HG03442 (cell line): ENCODE measurements at regions not wholly inside any gene's neighbourhood (a gene's known extent, or its start where the extent isn't known, plus 50 kb on each side); places are given as distances from the start of the nearest gene placed in this dataset.
"Not testable (repeated sequence)": the region's sequence is repeated elsewhere in the genome, so short reads cannot be mapped to it uniquely, and the experiment has no call there.

Experiments used
- ATAC-seq: cut with Tn5 transposase; IDR thresholded peaks from one replicate; pipeline ENCODE4 v1.9.1; 2021; ENCODE audit warnings: mild to moderate bottlenecking, moderate library complexity; ENCODE audit not compliant: unreplicated experiment

DNA sequence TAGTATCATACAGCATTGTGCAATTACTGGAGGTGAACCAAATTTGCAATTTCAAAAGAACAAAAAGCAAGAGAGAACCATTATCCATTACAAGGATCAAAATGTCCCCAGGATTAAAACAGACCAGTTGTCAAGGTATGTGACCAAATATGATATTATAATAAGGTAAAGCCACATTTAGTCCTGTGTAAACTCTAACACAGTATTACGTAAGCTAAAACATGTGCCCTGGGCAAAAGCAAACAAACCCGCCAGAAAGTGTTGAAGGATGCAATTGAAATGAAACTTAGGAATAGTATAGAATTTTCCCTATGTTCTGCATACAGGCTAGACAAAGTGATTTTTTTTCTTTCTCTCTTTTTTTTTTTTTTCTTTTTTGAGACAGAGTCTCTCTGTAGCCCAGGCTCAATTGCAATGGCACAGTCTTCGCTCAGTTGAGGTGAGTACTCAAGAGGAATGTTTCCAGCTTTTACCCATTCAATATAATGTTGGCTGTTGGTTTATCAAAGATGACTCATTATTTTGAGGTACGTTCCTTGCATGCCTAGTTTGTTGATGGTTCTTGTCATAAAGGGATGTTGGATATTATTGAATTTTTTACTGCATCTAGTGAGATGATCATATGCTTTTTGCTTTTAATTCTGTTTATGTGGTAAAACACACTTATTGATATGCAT lies 137.1 kb upstream of the FOXG1 start:
- no peak for ATAC-seq

DNA sequence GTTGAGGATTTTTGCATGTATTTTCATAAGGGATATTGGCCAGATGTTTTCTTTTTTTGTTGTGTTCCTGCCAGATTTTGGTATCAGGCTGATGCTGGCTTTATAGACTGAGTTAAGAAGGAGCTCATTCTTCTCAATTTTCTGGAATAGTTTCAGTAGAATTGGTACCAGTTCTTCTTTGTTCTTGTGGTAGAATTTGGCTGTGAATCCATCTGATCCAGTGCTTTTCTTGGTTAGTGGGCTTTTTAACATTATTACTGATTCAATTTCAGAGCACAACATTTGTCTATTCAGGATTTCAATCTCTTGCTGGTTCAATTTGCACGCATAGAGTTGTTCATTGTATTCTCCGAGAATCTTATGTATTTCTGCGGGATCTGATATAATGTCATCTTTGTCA lies 136.5 kb upstream of the FOXG1 start:
- no peak for ATAC-seq

DNA sequence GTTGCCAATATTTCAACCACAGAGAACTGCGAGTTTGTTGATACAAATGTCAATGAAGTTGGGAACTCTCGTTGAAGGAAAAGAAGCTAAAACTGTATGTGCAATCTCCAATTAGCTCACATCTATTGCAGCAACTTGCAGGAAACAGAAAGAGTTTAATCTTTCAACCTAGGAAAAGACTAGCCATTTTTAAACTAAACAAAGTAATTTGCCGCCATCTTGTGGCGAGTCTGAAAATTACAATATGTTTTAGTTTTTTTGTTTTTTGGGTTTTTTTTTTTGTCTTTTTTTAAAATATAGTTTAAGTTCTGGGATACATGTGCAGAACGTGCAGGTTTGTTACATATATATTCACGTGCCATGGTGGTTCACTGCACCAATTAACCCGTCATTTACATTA lies 131.2 kb upstream of the FOXG1 start:
- ATAC-seq, result no peak

DNA sequence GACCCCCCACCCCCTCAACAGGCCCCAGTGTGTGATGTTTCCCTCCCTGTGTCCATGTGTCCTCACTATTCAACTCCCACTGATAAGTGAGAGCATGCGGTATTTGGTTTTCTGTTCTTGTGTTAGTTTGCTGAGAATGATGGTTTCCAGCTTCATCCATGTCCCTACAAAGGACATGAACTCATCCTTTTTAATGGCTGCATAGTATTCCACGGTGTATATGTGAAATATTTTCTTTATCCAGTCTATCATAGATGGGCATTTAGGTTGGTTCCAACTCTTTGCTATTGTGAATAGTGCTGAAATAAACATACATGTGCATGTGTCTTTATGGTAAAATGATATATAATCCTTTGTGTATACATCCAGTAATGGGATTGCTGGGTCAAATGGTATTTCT lies 130.8 kb upstream of the FOXG1 start:
- not testable (repeated sequence) for ATAC-seq

DNA sequence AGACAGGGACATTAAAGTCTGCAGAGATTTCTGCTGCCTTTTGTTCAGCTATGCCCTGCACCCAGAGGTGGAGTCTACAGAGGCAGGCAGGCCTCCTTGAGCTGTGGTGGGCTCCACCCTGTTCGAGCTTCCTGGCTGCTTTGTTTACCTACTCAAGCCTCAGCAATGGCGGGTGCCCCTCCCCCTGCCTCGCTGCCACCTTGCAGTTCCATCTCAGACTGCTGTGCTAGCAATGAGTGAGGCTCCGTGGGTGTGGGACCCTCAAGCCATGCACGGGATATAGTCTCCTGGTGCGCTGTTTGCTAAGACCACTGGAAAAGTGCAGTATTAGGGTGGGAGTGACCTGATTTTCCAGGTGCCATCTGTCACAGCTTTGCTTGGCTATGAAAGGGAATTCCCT lies 125.4 kb upstream of the FOXG1 start:
- ATAC-seq, result not testable (repeated sequence)

DNA sequence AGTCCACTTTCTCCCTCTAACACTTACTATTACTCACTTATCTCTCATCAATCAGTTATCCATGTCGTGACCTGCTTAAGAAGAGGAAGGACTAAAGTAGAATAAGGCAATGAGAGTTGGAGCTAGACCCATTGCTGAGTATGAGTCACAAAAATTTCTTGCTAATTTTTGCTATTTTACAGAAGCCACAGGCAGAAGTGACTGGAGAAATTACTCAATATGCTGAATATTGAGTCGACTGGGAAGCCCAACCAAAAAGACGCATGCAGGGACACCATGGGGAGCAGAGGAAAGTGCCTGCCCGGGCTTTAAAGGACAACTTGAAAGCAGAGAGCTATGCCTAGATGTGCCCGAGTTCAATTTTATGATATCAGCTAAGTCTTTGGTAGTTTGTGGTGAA lies 115.4 kb upstream of the FOXG1 start:
- no peak for ATAC-seq

DNA sequence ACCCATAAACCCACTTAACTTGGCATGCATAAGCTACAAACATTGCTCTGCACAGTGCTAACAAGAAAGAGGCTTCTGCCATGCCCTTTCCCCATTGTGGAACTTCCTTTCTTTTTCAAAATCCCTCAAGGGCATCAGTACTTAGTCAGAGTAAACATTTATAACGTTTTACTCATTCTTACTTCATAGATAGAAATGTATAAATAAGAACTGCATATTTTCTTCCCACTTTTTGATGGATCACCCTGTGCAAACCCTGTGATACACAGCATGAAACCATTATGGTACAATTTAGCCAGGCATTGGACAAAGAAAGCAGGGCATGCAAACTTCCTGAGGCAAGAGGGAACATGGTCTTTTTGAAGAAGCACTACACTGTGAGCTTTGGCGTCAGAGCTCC lies 113.8 kb upstream of the FOXG1 start:
- no peak for ATAC-seq

DNA sequence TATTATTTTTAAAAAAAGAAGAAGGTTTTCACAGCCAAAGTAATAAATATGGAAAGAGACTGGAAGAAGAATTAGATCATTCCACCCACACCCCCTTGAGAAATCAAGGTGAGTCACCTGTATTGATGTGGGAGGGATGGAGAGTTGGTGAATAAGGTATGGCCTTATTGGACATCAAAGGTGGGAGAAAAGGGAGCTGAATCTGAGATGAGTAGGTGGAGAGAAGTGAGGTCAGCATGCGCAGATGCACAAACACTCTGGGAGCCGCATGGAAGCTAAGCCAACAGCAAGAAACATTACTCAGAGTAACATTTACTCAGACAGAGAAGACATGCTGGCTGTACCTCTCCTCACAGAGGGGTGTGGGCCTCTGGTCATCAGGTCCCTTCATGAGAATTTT lies 113.1 kb upstream of the FOXG1 start:
- no peak for ATAC-seq

DNA sequence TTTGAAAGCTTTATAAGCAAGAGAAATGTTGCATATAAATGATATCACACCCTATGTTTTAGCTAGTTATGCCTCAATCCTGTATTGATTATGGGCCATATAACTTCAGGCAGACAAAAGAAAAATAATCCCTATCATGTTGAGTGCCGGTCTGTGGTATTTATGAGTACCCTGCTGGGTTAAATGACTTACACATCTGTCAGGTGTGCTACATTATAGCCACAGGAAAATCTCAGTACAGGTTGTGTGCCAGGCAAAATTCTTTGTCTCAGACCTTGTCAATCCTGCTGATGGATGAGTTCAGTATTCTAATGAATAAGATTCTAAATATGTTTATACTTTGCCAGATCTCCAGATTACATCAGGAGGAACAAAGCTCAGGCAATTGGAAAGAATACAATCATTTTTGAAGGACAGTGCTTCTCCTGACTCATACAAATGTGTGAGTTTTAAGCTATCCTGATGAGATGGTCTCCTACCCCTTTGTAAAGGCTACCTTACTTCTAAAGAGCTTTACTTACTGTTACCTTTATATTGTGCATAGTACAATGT lies 109.8 kb upstream of the FOXG1 start:
- no peak for ATAC-seq

DNA sequence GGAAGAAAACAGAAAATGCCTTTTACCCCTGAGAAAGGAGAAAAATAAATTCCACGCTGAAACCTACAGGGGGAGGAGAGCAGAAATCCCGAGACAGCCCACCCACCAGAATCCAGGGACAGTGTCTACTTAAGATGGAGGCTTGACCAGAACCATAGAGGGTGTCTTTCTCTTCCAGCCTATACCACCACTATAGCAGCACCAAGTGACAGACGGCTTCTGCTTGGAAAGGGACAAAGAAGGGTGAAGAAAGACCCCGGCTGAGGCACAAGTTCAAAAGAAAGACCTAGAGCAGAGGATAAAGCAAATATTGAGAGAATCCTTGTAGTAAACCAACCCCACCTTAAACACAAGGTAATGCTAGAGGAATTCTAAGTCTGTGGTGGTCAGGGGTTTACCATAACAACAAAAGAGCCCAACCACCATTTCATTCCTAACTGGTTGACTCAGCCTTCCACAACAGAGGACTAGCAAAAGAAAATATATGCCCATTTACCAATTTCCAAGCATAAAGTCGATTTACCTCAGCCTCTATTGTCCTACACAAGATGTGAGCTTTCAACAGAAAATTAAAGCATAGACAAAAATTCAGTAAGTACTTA lies 105.3 kb upstream of the FOXG1 start:
- ATAC-seq, result no peak

DNA sequence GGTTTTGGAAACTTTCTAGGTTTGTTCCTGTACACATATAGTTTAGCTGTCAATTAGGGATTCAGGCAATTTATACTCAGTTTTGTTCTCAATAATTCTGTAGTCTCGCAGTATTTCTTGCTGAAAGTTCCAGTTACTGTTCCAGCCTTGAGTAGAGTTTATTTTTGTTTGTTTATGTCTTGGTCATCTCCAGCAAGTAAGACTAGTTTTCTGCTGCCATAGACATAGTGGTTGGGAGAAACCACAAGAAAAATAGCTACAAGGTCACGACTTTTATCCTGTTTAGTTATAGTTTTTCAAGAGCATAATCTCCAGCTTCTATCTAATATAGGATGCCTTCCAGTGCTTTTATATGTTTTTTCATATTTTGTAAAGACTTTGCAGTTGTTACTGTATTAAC lies 99.6 kb upstream of the FOXG1 start:
- no peak for ATAC-seq

DNA sequence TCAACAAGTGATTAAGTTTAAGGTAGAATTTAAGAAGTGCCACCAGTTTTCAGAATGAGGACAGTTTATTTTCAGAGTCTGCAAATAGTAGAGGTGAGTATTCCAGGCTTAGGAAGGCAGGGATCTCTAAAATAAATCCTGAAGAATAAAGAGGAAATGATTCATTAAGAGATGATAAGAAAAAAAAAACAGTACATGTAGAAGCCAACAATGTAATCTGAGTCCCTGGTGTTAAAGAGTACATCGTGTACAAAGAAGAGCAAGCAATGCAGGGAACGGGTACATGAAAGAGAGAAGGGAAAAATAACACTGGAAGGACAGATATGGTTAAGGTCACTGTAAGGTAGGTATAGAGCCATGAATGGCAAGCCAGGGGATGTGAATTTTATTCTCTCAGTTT lies 95.2 kb upstream of the FOXG1 start:
- no peak for ATAC-seq

DNA sequence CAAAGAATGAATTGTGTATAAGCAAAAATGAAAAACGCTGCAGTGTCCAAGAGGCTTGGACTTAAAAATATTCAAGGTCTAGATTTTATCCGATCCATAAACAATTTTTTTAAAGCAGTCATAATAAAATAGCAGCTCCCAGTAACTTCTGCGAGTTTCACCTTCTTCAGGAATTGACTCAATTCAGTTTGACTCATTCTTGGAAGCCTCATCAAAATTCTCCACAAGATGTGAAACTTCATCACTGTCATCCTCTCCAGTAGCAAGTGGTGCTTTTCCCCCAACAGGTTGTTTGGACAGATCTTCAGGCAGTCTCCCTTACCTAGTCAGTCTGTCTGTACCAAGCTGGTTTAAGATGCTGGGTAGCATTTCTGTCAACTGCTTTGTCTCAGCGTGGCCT lies 93.5 kb upstream of the FOXG1 start:
- ATAC-seq, result no peak

DNA sequence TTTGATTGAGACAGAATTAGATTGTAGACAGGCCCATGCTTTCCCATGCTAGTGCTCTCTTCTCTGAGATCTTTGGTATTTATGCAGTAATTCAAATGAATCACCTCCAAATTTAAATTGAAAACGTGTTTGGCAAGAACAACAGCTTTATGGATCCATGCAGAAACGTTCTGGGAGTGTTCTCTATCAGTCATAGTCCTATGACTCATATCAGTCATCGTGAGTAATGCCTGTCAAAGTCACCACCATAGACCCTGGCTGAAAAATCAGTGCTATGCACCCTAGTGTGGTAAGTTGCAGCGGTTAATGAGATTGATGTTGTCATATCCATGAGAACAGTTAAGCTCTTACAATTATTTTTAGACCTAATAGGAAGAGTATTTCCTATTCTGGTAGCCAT lies 90.1 kb upstream of the FOXG1 start:
- ATAC-seq, result peak; percentile 76

DNA sequence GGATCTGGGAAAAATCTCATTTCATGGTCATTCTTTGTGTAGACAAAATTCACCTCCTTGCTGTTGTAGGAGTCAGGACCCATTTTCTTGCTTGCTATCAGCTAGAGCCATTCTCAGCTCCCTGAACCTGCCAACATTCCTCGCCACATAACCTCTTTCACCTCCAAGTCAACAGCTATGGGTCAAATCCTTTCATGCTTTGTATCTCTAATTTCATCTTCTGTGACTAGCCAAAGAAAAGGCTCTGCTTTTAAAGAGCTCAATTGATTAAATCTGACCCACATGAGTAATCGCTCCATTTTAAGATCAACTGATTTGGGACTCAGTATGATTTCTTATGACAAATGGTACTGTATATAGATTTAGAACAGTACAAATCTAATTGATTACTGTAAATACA lies 89.2 kb upstream of the FOXG1 start:
- ATAC-seq, result no peak

DNA sequence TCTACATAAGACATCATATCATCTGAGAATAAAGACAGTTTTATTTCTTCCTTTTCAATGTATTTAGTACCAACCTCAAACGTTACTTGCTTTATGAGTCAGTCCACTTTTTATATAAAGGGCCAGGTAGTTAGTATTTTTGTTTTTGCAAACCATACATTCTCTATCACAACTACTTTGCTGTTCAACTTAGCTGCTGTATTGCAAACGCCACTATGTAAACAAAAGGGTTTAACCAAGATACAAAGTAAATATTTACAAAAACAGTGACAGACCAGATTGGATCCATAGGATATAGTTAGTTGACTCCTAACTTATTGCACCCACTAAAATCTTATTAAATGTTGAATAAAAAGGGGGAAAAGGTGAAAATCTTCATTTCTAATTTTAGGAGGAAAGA lies 87.7 kb upstream of the FOXG1 start:
- ATAC-seq, result no peak

DNA sequence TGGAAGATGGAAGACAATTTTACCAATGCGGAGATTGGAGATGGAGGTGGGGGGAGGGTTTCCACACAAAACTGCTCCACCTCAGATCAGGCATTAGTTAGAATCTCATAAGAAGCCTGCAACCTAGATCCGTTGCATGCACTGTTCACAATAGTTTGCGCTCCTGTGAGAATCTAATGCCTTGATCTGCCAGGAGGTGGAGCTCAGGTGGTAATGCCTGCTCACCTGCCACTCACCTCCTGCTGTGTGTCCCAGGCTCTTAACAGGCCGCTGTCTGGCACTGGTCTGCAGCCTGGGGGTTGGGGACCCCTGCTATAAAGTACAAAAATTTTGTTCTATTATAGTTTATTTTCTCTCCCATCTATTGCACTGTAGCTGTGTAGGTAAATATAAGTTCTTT lies 84.9 kb upstream of the FOXG1 start:
- ATAC-seq, result no peak

DNA sequence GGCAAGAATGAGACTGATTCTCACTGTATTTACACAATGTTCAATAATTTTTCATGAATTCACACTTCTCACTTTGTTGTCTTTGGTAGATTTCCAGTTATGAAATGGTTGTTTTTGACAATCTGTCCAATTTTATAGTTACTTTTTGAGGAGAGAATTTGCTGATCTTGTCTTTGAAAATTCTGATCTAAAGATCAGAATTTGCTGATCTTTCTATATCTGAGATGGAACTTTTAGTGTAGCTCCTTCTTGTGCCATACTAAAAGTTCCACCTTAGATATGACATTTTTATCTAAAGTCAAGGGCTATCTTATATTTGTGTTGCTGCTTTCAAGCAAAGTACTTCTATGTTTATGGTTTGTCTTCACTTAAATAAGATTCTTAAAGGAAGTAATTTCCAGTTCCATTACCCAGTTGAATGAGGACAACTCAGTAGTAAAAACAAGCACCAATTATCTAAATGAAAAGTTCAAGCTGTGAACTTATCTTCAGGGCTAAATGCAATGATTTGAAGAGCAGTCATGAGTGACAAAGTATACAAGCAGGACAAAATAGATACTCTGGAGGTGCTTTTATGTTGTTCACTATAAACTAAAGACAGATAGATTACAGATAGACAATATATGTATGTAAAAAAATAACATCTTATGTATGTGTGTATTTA lies 76.4 kb upstream of the FOXG1 start:
- ATAC-seq, result no peak

DNA sequence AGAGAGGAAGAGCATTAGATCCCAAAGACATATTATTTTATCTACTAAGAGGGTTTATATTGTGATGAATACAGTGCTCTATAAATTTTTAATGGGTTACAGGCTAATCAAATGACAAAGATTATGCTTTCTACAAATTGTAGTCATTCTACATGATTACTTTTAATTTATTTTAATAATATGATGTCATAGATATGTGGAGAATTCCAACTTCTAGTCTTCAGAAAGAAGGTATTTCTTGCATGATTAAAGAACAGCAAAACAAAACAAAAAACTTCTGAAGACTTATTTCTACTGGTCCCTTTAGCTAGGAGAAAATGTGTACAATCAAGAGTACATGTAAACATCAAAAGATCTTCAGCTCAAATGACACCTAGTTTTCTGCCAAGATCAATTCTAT lies 71.5 kb upstream of the FOXG1 start:
- no peak for ATAC-seq

DNA sequence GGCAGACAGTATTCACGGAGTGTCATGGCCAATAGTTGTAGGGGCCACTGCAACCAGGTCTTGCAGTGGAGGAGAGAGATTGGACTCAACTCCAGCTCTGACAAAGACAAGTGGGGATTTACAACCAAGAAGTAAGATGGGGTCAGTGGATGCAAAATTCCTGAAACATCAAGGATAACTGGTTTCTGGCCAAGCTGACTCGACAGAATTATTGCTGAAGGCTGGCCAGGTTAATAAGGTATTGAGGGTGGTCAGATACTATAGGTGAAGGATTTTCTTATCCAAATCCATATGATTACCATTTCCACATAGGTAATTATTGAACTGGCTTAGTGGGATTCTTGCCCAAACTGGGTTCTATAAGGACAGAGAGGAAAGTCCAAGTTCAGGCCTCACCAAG lies 64.9 kb upstream of the FOXG1 start:
- ATAC-seq, result no peak

DNA sequence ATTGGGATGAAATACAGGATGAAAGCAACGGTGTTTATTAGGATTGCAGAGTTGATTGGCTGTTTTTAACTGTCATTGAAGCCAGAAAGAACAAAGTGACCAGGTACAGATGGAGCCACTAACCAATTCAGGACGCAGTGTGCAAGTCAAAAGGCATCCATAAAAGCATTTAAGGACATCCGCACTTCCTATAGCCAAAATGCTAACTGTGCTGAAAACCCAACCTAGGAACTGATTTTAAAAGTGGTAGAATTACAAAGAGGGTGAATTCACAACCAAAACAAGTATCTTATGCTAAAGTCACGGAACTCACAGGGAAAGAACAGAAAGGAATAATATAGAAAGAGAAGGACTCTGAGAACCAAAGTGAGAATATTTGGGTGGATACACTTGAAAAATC lies 63.1 kb upstream of the FOXG1 start:
- no peak for ATAC-seq

DNA sequence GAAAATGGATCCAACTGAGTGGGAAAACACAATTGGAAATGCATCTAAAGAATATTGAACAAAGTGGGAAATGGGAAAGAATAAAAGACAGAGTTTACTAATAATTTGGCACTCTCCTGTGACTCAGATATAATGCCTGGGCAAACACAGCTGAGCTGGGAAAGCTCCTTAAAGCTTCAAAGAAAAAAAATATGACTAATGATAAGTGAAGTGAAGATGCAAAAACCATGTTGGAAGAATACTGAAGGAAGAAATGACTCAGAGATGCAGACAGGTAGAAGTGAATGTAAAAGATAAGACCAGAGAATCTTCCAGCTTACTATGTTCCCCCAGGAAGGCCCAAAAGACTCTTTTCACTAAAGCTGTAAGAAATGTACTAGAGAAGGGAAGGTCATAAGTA lies 62.4 kb upstream of the FOXG1 start:
- ATAC-seq, result no peak
